Peyer's patch (tissue), 4 donors: ENCODE measurements at regions not wholly inside any gene's neighbourhood (a gene's known extent, or its start where the extent isn't known, plus 50 kb on each side); places are given as distances from the start of the nearest gene placed in this dataset.
"Not testable (repeated sequence)": the region's sequence is repeated elsewhere in the genome, so short reads cannot be mapped to it uniquely, and the experiment has no call there.

ENCODE experiments used
- POLR2A ChIP-seq, 2 donors: fragments of 450-650 bp; IDR thresholded peaks; one replicate each; pipeline ENCODE4 v1.5.1; 2017; ENCODE audit warnings: antibody characterized with exemption in 2 of 2, mild to moderate bottlenecking in 2 of 2, moderate library complexity in 2 of 2
- TF ChIP-seq, protein P1 (sequence below), 6 experiments: fragments of 450-650 bp in 4 of 6; fragments of 200-600 bp in 2 of 6; sonication (generic) in 1 of 6; IDR thresholded peaks; one replicate each; pipeline ENCODE4 v1.5.1; 2017 to 2019; ENCODE audit warnings: antibody characterized with exemption in 6 of 6, mild to moderate bottlenecking in 3 of 6, moderate library complexity in 1 of 6

DNA sequence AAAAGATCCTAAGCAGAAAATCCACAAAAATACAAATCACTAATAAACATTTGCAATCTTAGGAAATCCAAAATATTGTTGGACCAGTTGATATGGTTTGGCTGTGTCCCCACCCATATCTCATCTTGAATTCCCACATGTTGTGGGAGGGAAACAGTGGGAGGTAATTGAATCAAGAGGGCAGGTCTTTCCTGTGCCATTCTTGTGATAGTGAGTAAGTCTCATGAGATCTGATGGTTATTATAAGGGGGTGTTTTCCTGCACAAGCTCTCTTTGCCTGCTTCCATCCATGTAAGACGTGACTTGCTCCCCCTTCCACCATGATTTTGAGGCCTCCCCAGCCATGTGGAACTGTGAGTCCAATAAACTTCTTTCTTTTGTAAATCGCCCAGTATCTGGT lies 79.2 kb upstream of the CHD1 start:
- TF ChIP-seq, protein P1, sequence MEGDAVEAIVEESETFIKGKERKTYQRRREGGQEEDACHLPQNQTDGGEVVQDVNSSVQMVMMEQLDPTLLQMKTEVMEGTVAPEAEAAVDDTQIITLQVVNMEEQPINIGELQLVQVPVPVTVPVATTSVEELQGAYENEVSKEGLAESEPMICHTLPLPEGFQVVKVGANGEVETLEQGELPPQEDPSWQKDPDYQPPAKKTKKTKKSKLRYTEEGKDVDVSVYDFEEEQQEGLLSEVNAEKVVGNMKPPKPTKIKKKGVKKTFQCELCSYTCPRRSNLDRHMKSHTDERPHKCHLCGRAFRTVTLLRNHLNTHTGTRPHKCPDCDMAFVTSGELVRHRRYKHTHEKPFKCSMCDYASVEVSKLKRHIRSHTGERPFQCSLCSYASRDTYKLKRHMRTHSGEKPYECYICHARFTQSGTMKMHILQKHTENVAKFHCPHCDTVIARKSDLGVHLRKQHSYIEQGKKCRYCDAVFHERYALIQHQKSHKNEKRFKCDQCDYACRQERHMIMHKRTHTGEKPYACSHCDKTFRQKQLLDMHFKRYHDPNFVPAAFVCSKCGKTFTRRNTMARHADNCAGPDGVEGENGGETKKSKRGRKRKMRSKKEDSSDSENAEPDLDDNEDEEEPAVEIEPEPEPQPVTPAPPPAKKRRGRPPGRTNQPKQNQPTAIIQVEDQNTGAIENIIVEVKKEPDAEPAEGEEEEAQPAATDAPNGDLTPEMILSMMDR (IDR thresholded peaks at IDR 0.05), result not testable (repeated sequence)
- not testable (repeated sequence) for TF ChIP-seq POLR2A (IDR thresholded peaks at IDR 0.05)
